HCT116 (cell line): ENCODE measurements at regions not wholly inside any gene's neighbourhood (a gene's known extent, or its start where the extent isn't known, plus 50 kb on each side); places are given as distances from the start of the nearest gene placed in this dataset.

Experiments used
- CTCF ChIP-seq, 3 experiments: fragments of 200-600 bp in 1 of 3; sonication (generic) in 1 of 3; IDR thresholded peaks in 2 of 3; conservative IDR thresholded peaks in 1 of 3; 2 replicates each; pipeline ENCODE4 v1.5.1; 2012 to 2017; ENCODE audit warnings: low read depth in 2 of 3, low read length in 2 of 3, antibody characterized with exemption in 1 of 3, borderline replicate concordance in 1 of 3, control low read depth in 1 of 3, mild to moderate bottlenecking in 1 of 3, mixed read lengths in 1 of 3, mixed run types in 1 of 3, moderate library complexity in 1 of 3; ENCODE audit not compliant: insufficient read depth in 1 of 3
- REST ChIP-seq: IDR thresholded peaks from 2 replicates; pipeline ENCODE4 v1.6.1; 2012; ENCODE audit warnings: low read depth
- SP1 ChIP-seq: IDR thresholded peaks from 2 replicates; pipeline ENCODE4 v1.6.1; 2012; ENCODE audit warnings: low read depth
- ZFX ChIP-seq: fragments of 450-650 bp; IDR thresholded peaks from 2 replicates; pipeline ENCODE4 v1.6.1; 2017
- ZNF274 ChIP-seq: fragments of 200-500 bp; sonication (Bioruptor generic); IDR thresholded peaks from 2 replicates; pipeline ENCODE4 v1.6.1; 2014; ENCODE audit warnings: mild to moderate bottlenecking, low read depth, low read length, inconsistent platforms

DNA sequence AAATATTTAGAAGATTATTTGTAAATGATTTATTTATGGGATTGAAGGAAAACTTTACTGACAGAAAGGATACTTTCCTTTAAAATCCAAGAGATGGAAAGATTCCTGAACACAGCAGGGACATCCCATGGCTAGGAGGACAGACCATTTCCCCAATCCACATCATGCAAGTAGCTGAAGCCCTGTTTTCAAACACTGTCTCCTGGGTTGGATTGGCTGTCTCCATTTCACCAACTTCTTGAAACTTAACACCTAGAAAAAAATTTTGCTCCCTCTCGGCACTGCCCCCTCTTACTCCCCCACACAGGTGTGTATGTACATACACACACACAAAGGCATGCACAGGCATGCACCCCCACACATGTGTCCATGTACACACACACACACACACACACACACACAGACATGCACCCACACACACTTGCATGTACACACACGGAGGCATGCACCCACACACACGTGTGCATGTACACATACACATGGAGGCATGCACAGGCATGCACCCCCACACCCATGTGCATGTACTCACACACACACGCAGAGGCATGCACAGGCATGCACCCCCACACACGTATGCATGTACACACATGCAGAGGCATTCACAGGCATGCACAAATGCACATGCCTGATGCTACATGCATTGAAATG, 320.0 kb downstream of the CHRM3 start:
- TF ChIP-seq ZFX, result no peak
- no peak for TF ChIP-seq SP1
- TF ChIP-seq CTCF (IDR thresholded peaks at IDR 0.05 in 2 of 3, conservative IDR thresholded peaks at IDR 0.05 in 1 of 3; ENCODE audit: borderline replicate concordance in 1 of 3, insufficient read depth in 1 of 3, low read depth in 2 of 3, low read length in 2 of 3), result no peak
- TF ChIP-seq REST, result no peak
- no peak for TF ChIP-seq ZNF274
